MM.1S (cell line): ENCODE measurements at regions not wholly inside any gene's neighbourhood (a gene's known extent, or its start where the extent isn't known, plus 50 kb on each side); places are given as distances from the start of the nearest gene placed in this dataset.

Source experiments
- DNase-seq: peaks from one replicate; pipeline ENCODE4 v3.0.0-alpha.2; 2015
- H2AFZ ChIP-seq: fragments of 300-600 bp; sonication (generic); 2 replicates; pipeline ENCODE4 v1.6.0; 2016; ENCODE audit warnings: antibody characterized with exemption, low read length
- H3F3A ChIP-seq: fragments of 300-600 bp; sonication (generic); 2 replicates; pipeline ENCODE4 v1.6.1; 2016; ENCODE audit warnings: mild to moderate bottlenecking, antibody characterized with exemption, low read length, moderate library complexity, mixed read lengths; ENCODE audit not compliant: insufficient read depth
- H3K27ac ChIP-seq: fragments of 300-600 bp; sonication (generic); 2 replicates; pipeline ENCODE4 v1.5.1; 2016; ENCODE audit warnings: mild to moderate bottlenecking, low read length
- H3K27me3 ChIP-seq: fragments of 300-600 bp; sonication (generic); replicated peaks from 2 replicates; pipeline ENCODE4 v1.6.0; 2016; ENCODE audit warnings: low read length; ENCODE audit not compliant: insufficient read depth
- H3K36me3 ChIP-seq: fragments of 300-600 bp; sonication (generic); replicated peaks from 2 replicates; pipeline ENCODE4 v1.6.1; 2016; ENCODE audit warnings: mild to moderate bottlenecking, low read length, mixed read lengths; ENCODE audit not compliant: insufficient read depth
- H3K4me1 ChIP-seq: fragments of 300-600 bp; sonication (generic); 2 replicates; pipeline ENCODE4 v1.6.1; 2016; ENCODE audit warnings: low read length, mixed read lengths
- H3K4me2 ChIP-seq: fragments of 300-600 bp; sonication (generic); 2 replicates; pipeline ENCODE4 v1.6.0; 2016; ENCODE audit warnings: low read depth, low read length
- H3K4me3 ChIP-seq: fragments of 300-600 bp; sonication (generic); 2 replicates; pipeline ENCODE4 v1.5.1; 2016; ENCODE audit warnings: low read length, mixed read lengths
- H3K79me2 ChIP-seq: fragments of 300-600 bp; sonication (generic); 2 replicates; pipeline ENCODE4 v1.6.1; 2016; ENCODE audit warnings: mixed run types, low read length, mixed read lengths
- H3K9ac ChIP-seq: fragments of 300-600 bp; sonication (generic); 2 replicates; pipeline ENCODE4 v1.6.1; 2016; ENCODE audit warnings: low read length, mixed read lengths
- H3K9me2 ChIP-seq: fragments of 300-600 bp; sonication (generic); replicated peaks from 2 replicates; pipeline ENCODE4 v1.6.1; 2016; ENCODE audit warnings: mild to moderate bottlenecking, low read length, mixed read lengths; ENCODE audit not compliant: insufficient read depth
- H3K9me3 ChIP-seq: fragments of 300-600 bp; sonication (generic); replicated peaks from 2 replicates; pipeline ENCODE4 v1.6.1; 2016; ENCODE audit warnings: mild to moderate bottlenecking, low read length, mixed read lengths; ENCODE audit not compliant: insufficient read depth
- H4K20me1 ChIP-seq: fragments of 300-600 bp; sonication (generic); 2 replicates; pipeline ENCODE4 v1.6.1; 2016; ENCODE audit warnings: mild to moderate bottlenecking, low read length, moderate library complexity, mixed read lengths; ENCODE audit not compliant: insufficient read depth
- EZH2 ChIP-seq: fragments of 300-600 bp; sonication (generic); optimal IDR thresholded peaks from 2 replicates; pipeline ENCODE3; 2017; ENCODE audit warnings: low read depth, mild to moderate bottlenecking, antibody characterized with exemption, low read length, mixed read lengths
- EZH2phosphoT487 ChIP-seq: fragments of 300-600 bp; sonication (generic); IDR thresholded peaks from 2 replicates; pipeline ENCODE4 v1.6.1; 2018; ENCODE audit warnings: antibody characterized with exemption, low read length
- TF ChIP-seq, protein P1 (sequence below): fragments of 300-600 bp; sonication (generic); IDR thresholded peaks from 2 replicates; pipeline ENCODE4 v1.5.1; 2016; ENCODE audit warnings: antibody characterized with exemption, low read length, mixed read lengths

DNA sequence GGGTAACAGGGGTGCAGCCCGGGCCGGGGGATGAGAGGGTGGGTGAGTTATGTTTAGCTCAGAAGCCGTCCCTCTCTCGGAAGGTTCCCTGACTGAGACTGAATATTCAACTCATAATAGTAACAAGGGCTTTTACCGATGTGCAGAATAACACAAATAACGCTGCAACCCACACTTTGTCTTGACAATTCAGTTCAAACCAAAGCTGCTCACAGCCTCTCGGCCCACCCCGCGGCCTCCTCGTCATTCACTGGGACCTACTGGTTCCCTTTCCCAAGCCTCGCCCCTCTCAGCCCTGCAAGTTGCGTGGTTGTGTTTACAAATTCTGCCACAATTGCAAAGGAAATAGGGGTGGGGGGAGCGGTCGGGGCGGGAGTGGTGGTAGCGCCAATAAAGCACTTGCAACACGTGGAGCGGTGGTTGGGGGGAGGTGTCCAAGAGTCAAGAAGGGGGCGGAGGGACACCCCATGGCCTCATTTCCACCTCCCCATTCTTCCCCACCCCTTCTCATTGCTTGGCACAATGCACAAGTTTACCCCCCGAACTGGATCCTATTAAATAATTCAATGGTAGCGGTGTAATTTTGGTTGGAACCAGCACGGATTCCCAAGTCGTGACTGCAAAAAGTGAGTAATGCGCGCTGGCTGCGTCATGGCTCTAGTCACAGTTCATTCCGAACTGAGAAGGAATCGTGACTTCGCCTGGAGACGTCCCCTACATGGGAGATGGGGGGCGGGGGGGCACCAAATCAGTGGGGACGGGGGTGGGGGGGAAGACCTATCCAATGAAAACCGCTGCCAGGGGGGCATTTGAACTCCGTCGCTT is 102.0 kb upstream of the HSD17B12 start:
- Histone ChIP-seq H2AFZ (no peak overlapping the region), H3K9me2 (no peaks in the 10 kb centered on the region), H3K4me3 (peak overlapping the region; percentile 74), H3K9ac (no peak overlapping the region), H3K36me3 (no peaks in the 10 kb centered on the region), H3K79me2 (no peaks in the 10 kb centered on the region), H3K27me3 (peaks cover 84% of the 10 kb centered on the region), H3K27ac (no peak overlapping the region), H3F3A (no peaks in the 10 kb centered on the region), H3K4me1 (peaks cover 14% of the 10 kb centered on the region), H3K4me2 (peak overlapping the region; percentile 96; the same call in 1 of the 2 replicates), H4K20me1 (no peaks in the 10 kb centered on the region), H3K9me3 (no peaks in the 10 kb centered on the region)
- DNase-seq = no peak
- TF ChIP-seq EZH2phosphoT487 (no peak), EZH2 (no peak)
- TF ChIP-seq, protein P1, sequence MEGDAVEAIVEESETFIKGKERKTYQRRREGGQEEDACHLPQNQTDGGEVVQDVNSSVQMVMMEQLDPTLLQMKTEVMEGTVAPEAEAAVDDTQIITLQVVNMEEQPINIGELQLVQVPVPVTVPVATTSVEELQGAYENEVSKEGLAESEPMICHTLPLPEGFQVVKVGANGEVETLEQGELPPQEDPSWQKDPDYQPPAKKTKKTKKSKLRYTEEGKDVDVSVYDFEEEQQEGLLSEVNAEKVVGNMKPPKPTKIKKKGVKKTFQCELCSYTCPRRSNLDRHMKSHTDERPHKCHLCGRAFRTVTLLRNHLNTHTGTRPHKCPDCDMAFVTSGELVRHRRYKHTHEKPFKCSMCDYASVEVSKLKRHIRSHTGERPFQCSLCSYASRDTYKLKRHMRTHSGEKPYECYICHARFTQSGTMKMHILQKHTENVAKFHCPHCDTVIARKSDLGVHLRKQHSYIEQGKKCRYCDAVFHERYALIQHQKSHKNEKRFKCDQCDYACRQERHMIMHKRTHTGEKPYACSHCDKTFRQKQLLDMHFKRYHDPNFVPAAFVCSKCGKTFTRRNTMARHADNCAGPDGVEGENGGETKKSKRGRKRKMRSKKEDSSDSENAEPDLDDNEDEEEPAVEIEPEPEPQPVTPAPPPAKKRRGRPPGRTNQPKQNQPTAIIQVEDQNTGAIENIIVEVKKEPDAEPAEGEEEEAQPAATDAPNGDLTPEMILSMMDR = no peak

DNA sequence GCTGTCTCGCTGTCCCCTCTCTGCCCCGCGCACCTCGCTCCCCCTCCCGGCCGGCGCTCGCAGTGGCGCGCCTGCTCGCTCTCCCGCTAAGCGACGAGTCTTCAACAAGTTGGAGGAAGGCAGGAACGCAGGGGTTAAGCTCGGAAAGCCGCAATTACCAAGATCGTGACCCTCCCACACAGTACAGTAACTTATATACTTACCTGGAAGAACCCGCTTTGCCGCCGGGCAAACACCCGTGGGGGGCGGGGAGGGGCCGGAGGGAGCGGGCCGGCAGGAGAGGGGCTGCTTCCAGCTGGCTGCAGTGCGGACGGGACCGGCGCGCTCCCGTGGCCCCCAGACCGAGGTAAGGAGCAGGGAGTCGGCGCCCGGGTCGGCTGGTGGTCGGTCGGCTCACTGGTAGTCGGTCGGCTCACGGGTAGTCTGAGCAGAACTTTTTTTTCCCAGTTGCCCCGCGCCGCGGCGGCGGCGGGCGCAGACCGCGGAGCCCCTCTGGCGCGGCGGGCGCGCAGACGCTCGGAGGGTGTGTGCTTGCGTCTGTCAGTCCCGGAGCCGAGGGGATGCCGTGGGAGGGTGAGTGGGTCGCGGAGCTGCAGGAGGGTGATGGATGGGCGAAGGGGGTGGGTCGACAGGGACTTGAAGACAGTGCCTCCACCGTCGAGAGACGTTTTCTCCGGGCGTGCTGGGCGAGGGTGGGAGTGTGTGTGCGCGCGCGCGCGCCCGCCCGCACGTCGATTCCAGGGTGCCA is 101.2 kb upstream of the HSD17B12 start:
- H3K36me3 ChIP-seq = no peaks in the 10 kb centered on the region
- peaks cover 87% of the 10 kb centered on the region for H3K27me3 ChIP-seq
- peak overlapping the region; percentile 96 for H3K4me2 ChIP-seq
- peaks cover 9% of the 10 kb centered on the region for H3K4me1 ChIP-seq
- no peaks in the 10 kb centered on the region for H3K79me2 ChIP-seq
- no peak overlapping the region; the same call in 1 of the 2 replicates for H3K9ac ChIP-seq
- peak overlapping the region; percentile 74 for H3K4me3 ChIP-seq
- H4K20me1 ChIP-seq = no peaks in the 10 kb centered on the region
- no peaks in the 10 kb centered on the region for H3F3A ChIP-seq
- H3K9me3 ChIP-seq = no peaks in the 10 kb centered on the region
- no peak for DNase-seq
- H3K27ac ChIP-seq = no peak overlapping the region
- H2AFZ ChIP-seq = peak overlapping the region; percentile 75
- no peak for TF ChIP-seq EZH2
- TF ChIP-seq, protein P1 = peak; percentile 37
- H3K9me2 ChIP-seq = no peaks in the 10 kb centered on the region

DNA sequence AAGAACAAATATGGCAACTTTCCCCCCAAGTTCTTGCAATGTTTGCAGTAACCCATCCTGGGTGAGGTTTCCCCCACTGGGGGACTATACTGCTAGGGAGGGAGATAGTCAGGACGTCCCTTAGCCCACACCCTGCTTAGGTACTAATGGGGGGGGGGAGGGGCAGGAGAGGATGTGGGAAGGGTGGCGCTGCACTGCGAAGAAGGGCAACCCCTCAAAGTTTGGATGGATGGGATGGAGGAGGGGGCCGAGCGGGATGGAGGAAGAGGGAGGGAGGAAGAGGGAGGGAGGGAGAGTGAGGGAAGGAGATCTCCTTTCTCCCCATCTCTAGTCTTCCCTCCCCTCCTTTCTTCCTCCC is 100.6 kb upstream of the HSD17B12 start:
- no peak overlapping the region; the same call in 1 of the 2 replicates for H3K9ac ChIP-seq
- peaks cover 84% of the 10 kb centered on the region for H3K27me3 ChIP-seq
- H3K4me2 ChIP-seq = peak overlapping the region; percentile 96
- H4K20me1 ChIP-seq = no peaks in the 10 kb centered on the region
- H3K27ac ChIP-seq = no peak overlapping the region
- no peaks in the 10 kb centered on the region for H3K79me2 ChIP-seq
- no peak for DNase-seq
- no peaks in the 10 kb centered on the region for H3K9me3 ChIP-seq
- peaks cover 9% of the 10 kb centered on the region for H3K4me1 ChIP-seq
- TF ChIP-seq, protein P1 = no peak
- TF ChIP-seq EZH2 = no peak
- no peak for TF ChIP-seq EZH2phosphoT487
- no peaks in the 10 kb centered on the region for H3F3A ChIP-seq
- no peaks in the 10 kb centered on the region for H3K9me2 ChIP-seq
- peak overlapping the region; percentile 75 for H2AFZ ChIP-seq
- H3K4me3 ChIP-seq = peak overlapping the region; percentile 74
- H3K36me3 ChIP-seq = no peaks in the 10 kb centered on the region
